ENCODE measurements at regions not wholly inside any gene's neighbourhood (a gene's known extent, or its start where the extent isn't known, plus 50 kb on each side); places are given as distances from the start of the nearest gene placed in this dataset.

GRCh38 chr2:142320067-142320466 lies 189.3 kb upstream of the LRP1B start:
- no peak overlapping the region for H3K4me3 ChIP-seq (ENCODE audit: control insufficient read depth, low read depth, low read length)
- DNase-seq (ENCODE audit: low read depth), result no peak
- no peak for TF ChIP-seq CTCF (conservative IDR thresholded peaks at IDR 0.05; ENCODE audit: control insufficient read depth, insufficient read depth, low read depth, low read length)

- no peak for DNase-seq (ENCODE audit: low read depth)
- H3K4me3 ChIP-seq (ENCODE audit: control insufficient read depth, low read depth, low read length), result no peak overlapping the region
- no peak for TF ChIP-seq CTCF (conservative IDR thresholded peaks at IDR 0.05; ENCODE audit: control insufficient read depth, insufficient read depth, low read depth, low read length)
Measured at GRCh38 chr2:142316049-142316448, 185.2 kb upstream of the LRP1B start.

GRCh38 chr2:142315346-142315745 lies 184.5 kb upstream of the LRP1B start:
- no peak for TF ChIP-seq CTCF (conservative IDR thresholded peaks at IDR 0.05; ENCODE audit: control insufficient read depth, insufficient read depth, low read depth, low read length)
- no peak overlapping the region for H3K4me3 ChIP-seq (ENCODE audit: control insufficient read depth, low read depth, low read length)
- peak; percentile 1 for DNase-seq (ENCODE audit: low read depth)

- H3K4me3 ChIP-seq (ENCODE audit: control insufficient read depth, low read depth, low read length), result no peak overlapping the region
- no peak for DNase-seq (ENCODE audit: low read depth)
- no peak for TF ChIP-seq CTCF (conservative IDR thresholded peaks at IDR 0.05; ENCODE audit: control insufficient read depth, insufficient read depth, low read depth, low read length)
Measured at GRCh38 chr2:142314164-142314563, 183.3 kb upstream of the LRP1B start.

- no peak overlapping the region for H3K4me3 ChIP-seq (ENCODE audit: control insufficient read depth, low read depth, low read length)
- DNase-seq (ENCODE audit: low read depth), result no peak
- no peak for TF ChIP-seq CTCF (conservative IDR thresholded peaks at IDR 0.05; ENCODE audit: control insufficient read depth, insufficient read depth, low read depth, low read length)
Measured at GRCh38 chr2:142310530-142310929, 179.7 kb upstream of the LRP1B start.

GRCh38 chr2:142308744-142309143 lies 177.9 kb upstream of the LRP1B start:
- H3K4me3 ChIP-seq (ENCODE audit: control insufficient read depth, low read depth, low read length), result no peak overlapping the region
- no peak for TF ChIP-seq CTCF (conservative IDR thresholded peaks at IDR 0.05; ENCODE audit: control insufficient read depth, insufficient read depth, low read depth, low read length)
- no peak for DNase-seq (ENCODE audit: low read depth)

GRCh38 chr2:142307616-142308115 lies 176.8 kb upstream of the LRP1B start:
- no peak overlapping the region for H3K4me3 ChIP-seq (ENCODE audit: control insufficient read depth, low read depth, low read length)
- no peak for TF ChIP-seq CTCF (conservative IDR thresholded peaks at IDR 0.05; ENCODE audit: control insufficient read depth, insufficient read depth, low read depth, low read length)
- no peak for DNase-seq (ENCODE audit: low read depth)
